Eye (tissue), 1 donor: ENCODE measurements at regions not wholly inside any gene's neighbourhood (a gene's known extent, or its start where the extent isn't known, plus 50 kb on each side); places are given as distances from the start of the nearest gene placed in this dataset.
A peak's percentile ranks its signal among the peaks of the same experiment; 100 is the strongest.
"Not testable (repeated sequence)": the region's sequence is repeated elsewhere in the genome, so short reads cannot be mapped to it uniquely, and the experiment has no call there.

Source experiments
- DNase-seq: peaks from one replicate; pipeline ENCODE4 v3.0.0-alpha.2; 2015

DNA sequence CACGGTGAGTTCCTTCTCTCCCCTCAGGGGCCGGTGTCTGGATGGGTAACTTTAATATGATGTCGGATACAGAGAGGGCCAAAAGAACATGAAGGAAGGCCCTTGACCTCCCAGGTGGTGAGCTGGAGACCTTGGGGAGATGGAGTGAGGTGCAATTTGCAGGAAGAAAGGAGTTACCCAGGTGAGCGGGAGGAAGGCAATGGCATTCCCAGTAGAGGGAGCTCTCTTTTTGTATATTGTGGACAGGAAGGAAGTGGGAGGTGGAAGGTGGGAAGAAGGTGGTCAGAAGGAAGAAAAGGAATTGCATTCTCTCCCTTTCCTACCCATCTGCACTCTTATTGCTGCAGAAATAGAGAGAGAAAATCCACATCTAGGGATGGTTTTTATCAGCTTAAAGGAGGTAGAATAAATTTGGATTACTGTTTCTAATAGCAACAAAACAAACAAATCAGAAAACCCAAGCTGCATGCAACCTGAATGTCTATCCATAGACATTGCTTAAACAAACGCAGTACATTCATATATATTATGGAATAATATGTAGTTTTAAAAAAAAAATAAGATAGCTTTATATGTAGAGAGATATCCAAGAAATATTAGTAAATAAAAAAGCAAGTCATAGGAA is 169.0 kb upstream of the TSC22D2 start:
- no peak for DNase-seq

DNA sequence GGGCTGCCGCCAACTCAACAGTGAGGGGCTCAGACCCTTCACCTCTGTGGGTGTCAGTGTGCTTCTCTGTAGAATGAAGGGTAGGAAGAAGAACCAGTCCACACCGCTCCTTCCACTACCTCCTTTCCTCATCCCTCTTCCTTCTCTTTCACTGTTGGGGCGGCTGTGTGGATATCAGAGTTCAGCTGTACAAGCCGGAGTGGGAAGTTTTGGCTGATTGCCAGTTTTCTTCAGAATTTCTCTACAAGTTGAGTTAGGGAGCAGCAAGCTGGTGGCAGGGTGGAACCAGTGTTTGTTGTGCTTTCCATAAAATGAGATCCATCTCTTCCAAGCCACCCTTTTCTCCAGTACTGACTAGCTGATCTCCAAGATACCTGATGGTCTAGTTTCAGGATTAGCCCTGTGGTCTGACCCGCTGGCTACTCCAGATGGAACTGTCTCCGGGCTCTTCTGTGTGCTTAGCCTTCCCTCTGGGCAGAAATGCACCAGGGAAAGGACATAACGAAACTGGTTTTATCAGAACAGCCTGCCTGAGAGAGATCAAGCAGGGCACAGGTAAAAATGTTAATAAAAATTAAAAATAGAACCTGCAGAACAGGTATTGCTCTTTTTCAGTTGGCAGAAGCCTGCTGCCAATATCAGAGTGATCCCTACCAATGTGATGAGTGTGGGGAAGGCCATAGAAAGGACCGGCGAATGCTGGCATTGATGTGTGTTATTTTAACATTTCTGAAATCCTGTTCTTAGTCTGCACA is 169.9 kb upstream of the TSC22D2 start:
- DNase-seq, result peak; percentile 59

DNA sequence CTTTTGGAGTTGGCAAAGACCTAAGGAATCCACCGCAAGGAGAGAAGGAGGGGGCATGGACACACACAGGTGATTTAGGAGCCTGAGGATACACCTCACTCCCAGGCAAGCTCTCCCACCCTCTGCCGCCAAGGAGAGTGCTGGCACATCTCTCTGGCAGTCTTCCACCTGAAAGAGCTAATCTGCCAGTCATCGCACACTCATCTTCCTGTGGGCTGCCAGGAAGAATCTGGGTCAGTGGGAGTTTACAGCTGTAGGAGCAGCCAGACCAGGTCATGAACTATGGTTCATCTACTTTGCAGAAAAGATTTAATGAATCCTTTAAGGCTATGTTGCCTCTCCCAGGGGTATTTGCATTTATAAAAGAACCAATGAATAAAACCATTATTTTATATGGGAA is 170.6 kb upstream of the TSC22D2 start:
- DNase-seq, result peak; percentile 61

DNA sequence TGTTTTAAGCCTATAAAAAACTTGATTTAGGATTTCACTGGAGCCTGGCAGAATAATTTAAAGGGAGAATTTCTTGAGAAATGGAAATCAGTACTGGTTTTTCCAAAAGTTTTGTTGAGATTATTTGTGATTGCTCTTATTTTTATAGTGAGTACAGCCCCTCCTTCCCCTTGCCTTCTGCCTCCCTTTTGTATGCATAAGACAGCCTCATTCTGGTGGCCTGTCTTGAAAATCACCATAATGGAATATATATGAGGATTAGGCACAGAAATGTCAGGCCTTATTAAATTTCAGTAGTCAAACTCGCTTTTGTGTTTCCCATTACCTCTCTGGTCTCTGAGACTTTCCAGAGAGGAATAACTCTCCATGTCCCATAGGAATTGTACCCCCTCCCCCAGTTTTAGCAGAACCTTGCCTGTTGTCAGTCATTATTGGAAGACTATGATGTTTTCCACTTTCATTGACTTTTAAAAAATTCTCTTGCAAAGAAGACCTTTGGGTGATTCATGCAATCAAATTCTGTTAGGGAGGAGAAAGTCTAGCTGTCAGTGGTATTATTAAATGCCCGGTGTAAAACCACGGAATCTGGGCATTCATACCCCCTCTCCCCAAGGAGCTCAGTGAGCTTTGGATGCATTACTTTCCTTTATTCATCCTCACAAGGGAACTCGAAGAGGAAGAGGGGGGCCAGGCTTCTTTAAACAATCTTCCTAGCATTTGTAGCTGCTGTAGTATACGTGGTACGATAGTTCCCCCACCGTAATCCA is 171.6 kb upstream of the TSC22D2 start:
- no peak for DNase-seq

DNA sequence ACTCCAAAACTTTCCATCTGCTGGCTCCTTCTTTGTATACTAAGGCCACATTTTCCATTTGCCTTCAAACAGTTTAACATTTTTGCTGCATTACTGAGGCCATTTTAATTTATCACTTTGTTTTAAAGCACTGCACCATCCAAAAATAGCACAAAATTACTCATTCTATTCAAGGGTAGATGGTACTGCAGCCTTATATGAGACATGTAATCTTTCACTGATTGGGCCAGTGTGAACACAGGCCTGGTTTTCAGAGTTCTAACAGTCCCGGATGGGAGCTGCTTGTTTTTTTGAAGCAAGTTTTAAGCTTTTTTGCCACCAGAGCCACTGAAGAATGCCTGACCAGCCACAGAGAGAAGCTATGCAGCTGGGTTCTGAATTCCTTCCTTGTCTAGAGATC is 172.3 kb upstream of the TSC22D2 start:
- no peak for DNase-seq

DNA sequence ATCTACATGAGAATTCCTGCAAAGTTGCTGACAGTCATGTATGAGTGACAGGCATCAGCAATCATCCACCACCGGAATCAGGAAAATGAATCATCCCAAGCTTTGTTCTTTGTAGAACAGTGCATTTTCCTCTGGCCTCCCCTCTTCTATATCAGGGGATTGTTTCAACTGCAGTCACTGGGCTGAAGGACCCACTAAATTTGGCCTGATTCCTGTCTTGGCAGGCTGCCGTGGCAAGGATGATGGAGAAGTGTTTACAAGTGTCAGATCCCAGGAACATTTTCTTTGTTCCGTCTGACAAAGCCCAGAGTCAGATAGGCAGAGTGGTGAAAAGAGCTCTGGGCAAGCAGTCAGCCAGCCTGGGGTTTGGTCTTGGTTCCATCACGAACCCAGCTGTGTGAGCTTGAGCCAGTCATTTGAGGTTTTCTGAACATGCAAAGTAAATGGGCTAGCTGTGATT is 175.1 kb upstream of the TSC22D2 start:
- no peak for DNase-seq

GRCh38 chr3:150230037-150230436 is 178.1 kb upstream of the TSC22D2 start:
- DNase-seq, result no peak

DNA sequence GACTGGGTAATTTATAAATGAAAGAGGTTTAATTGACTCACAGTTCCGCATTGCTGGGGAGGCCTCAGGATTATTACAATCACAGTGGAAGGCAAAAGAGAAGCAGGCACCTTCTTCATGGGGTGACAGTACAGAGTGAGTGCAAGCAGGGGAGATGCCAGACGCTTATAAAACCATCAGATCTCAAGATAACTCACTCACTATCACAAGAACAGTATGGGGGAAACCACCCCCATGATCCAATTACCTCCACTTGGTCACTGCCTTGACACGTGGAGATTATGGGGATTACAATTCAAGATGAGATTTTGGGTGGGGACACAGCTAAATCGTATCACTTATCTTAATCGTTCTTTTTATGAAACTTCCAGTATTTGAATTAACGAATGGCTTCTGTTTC is 179.5 kb upstream of the TSC22D2 start:
- DNase-seq, result not testable (repeated sequence)

- peak; percentile 86 for DNase-seq
Measured at GRCh38 chr3:150227839-150228238, 180.3 kb upstream of the TSC22D2 start.

DNA sequence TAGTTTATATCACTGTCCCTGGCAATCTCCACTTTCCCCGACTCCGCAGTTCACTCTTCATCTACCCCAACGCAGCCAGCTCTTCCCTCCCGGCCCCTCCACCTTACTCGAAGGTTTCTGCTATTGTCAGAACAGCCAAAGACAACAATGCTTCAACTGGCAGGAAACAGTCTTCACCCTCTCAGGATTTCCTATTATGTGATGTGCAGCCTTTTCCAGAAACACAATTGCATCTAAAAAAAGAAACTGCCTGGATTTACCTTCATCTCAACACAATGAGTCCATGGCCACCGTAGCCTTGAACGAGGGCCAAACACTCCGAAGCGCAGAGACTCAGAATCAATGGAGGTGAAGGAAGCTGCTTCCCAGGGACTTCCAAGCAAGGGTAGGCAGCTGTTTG is 182.1 kb upstream of the TSC22D2 start:
- DNase-seq, result no peak

DNA sequence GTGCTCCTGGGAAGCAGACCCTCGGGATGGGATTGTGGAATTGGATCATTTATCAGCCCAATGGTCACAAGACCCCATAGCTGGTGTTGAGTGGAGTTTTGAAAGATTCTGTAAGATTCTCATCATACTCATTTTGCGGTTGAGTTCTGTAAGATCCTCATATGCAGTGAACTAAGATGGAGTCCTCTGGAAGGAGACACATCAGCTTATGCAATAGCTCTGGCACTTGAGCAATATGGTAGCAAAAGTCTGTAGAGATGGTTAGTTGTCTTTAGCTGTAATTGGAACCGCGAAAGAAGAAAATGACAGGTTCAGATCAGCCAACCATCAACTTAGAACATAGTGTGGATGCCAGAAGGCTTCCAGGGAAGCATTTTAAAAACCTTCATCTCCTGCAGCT is 184.5 kb upstream of the TSC22D2 start:
- DNase-seq, result no peak

DNA sequence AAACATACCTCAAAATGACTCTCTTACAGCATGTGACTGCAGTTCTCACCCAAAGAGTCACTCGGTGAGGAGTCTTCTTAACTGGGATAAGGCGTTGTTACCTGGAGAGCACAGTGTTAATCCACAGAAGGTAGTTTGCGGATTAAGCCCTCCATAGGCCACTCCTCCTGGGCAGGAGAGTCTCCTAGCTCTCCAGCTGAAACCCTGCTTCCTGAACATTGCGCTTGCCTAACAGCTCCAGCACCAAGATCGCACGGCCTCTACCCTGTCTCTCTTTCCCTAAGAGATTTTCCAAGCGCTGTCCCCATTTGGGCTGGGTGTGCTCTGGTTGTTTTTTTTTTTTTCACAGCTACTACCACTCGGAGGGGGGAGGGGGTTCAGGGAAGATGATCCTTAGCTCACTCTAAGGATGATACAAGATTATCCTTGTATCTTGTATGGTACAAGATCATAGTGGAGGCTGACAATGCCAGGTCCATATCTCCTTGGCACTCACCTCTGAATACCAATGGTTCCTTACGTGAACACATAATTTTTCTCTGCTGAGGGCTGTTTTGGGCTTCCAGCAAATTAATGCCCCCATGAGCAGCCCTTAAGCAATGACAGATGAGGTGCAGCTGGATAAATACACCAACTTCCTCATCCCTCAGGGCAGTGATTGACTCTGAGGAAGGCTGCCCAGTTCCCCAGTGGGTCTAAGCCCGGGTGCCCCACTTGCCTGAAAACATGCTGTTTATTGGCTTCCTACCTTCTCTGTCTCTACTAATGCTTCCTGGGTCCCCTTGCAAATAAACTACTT is 185.2 kb upstream of the TSC22D2 start:
- DNase-seq, result no peak

- DNase-seq, result no peak
Measured at GRCh38 chr3:150221904-150222523, 186.1 kb upstream of the TSC22D2 start.

- no peak for DNase-seq
Measured at GRCh38 chr3:150220799-150221198, 187.3 kb upstream of the TSC22D2 start.

DNA sequence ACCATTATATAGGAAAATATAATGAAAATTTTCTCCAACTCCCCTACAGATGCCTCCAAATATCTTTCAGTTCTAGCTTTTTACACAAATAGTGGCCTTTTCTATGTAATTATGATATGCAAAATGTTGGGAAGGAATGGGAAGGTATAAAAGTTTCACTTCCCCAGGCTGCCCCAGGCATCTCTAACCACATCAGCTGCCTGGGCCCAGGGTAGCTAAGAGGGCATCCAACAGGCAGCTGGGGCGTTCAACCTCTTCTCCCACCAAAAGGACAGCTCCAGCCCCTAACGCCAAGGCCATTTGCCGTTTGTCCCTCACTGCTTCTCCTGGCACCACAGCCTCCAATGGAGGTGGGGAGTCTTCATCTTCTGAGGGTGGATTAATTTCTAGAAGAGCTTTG is 188.1 kb upstream of the TSC22D2 start:
- DNase-seq, result no peak

- DNase-seq, result no peak
Measured at GRCh38 chr3:150218841-150219240, 189.3 kb upstream of the TSC22D2 start.

- DNase-seq, result no peak
Measured at GRCh38 chr3:150218236-150218635, 189.9 kb upstream of the TSC22D2 start.

DNA sequence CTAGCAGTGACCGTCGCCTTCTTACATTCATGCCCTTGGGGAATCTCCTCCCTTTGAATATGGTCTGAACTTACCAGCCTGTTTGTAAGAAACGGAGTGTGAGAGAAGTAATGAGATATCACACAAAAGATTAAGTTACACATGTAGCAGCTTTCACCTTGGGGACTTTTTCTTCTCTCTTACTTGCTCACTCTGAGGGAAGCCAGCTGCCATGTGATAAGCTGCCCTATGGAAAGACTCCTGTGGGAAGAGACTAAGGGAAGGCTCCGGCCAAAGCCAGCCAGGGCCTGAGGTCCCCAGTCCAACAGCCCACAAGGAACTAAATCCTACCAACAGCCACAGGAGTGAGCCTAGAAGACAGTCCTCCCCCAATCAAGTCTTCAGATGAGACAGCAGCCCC is 190.4 kb upstream of the TSC22D2 start:
- no peak for DNase-seq

DNA sequence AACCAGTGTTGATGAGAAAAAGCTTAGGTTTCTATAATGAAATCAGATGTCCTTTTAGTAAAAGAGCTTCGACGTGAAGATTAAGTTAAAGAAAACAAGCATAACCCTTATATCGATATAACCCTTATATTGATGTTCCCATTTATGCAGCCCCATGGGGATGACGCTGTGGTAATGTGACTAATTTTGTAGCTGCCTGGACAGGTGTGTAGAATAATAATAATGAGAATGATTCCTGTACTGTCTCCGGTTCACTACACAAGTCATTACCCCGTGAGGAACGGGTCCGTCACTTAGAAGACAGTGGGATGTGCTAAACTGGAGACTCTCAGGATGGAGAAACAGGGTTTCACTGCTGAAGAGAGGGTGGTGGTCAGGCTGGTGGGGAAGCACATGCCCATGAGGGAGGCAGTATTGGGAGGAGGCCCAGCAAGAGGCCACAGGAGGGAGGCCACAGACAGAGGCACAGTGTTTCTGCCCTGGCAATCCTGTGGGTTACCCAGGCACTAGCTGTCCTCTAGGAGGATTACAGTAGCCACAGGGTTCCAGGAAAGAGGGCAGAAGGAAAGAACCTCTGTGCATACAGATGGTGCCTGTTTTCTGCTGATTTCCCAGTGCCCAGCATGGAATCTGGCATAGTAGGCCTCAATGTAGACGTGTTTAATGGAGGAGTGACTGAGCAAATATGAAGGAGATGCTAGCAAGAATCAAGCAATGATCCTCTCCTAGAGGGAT is 191.1 kb upstream of the TSC22D2 start:
- no peak for DNase-seq

GRCh38 chr3:150216041-150216811 is 191.9 kb upstream of the TSC22D2 start:
- DNase-seq, result peak; percentile 68

DNA sequence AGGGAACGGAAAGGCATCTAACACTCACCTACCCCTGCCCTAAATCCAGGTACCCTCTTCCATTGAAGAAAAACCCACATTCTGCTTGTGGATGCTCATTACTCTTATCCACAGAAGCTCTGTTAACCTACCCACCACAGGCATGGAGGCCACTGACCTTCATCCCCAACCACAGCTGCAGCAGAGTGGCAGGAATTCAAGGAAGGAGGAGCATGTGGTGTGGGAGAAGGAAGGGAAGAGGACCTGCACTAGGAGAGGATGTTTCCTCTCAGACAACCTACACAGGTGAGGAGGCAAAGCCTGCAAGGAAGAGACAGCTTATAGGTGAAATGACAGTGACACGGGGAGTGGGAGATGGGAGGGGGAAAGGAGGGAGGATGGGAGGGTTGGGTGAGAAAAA is 192.5 kb upstream of the TSC22D2 start:
- DNase-seq, result peak; percentile 2
